GM23338 (cell line): ENCODE measurements at regions not wholly inside any gene's neighbourhood (a gene's known extent, or its start where the extent isn't known, plus 50 kb on each side); places are given as distances from the start of the nearest gene placed in this dataset.

Experiments used
- ATAC-seq: fragments of 200-7000 bp; cut with Tn5 transposase; 3 replicates; pipeline ENCODE4 v1.9.1; 2020
- DNase-seq: peaks from one replicate; pipeline ENCODE4 v3.0.0-alpha.2; 2015; ENCODE audit warnings: low spot score
- H2AFZ ChIP-seq: fragments of 200-600 bp; sonication (generic); 2 replicates; pipeline ENCODE4 v1.8.0; 2016; ENCODE audit warnings: antibody characterized with exemption, mild to moderate bottlenecking, moderate library complexity
- H3F3A ChIP-seq: fragments of 200-600 bp; sonication (generic); replicated peaks from 2 replicates; pipeline ENCODE4 v1.8.0; 2017; ENCODE audit warnings: antibody characterized with exemption, mixed run types, low read depth
- H3K27ac ChIP-seq: fragments of 200-600 bp; sonication (generic); 2 replicates; pipeline ENCODE4 v1.6.1; 2016; ENCODE audit warnings: low read depth
- H3K27me3 ChIP-seq: fragments of 200-600 bp; sonication (generic); 2 replicates; pipeline ENCODE4 v1.8.0; 2016; ENCODE audit warnings: mild to moderate bottlenecking, mixed run types, moderate library complexity; ENCODE audit not compliant: insufficient read depth
- H3K36me3 ChIP-seq: fragments of 200-600 bp; sonication (generic); 2 replicates; pipeline ENCODE4 v1.8.0; 2016; ENCODE audit warnings: mild to moderate bottlenecking; ENCODE audit not compliant: insufficient read depth
- H3K4me1 ChIP-seq: fragments of 200-600 bp; sonication (generic); 2 replicates; pipeline ENCODE4 v1.8.0; 2016; ENCODE audit warnings: mild to moderate bottlenecking, moderate library complexity; ENCODE audit not compliant: insufficient read depth
- H3K4me2 ChIP-seq: fragments of 200-600 bp; sonication (generic); 2 replicates; pipeline ENCODE4 v1.7.1; 2017; ENCODE audit warnings: mixed run types
- H3K4me3 ChIP-seq: fragments of 200-600 bp; sonication (generic); 2 replicates; pipeline ENCODE4 v1.6.1; 2016; ENCODE audit warnings: mixed run types
- H3K79me2 ChIP-seq: fragments of 200-600 bp; sonication (generic); replicated peaks from 2 replicates; pipeline ENCODE4 v1.8.0; 2017; ENCODE audit warnings: mild to moderate bottlenecking; ENCODE audit not compliant: insufficient read depth
- H3K9me2 ChIP-seq: fragments of 200-600 bp; sonication (generic); 2 replicates; pipeline ENCODE4 v1.8.0; 2017; ENCODE audit not compliant: insufficient read depth
- H4K20me1 ChIP-seq: fragments of 200-600 bp; sonication (generic); replicated peaks from 2 replicates; pipeline ENCODE4 v1.8.0; 2017; ENCODE audit warnings: mild to moderate bottlenecking; ENCODE audit not compliant: insufficient read depth
- H3K27ac Mint-ChIP-seq: 2 replicates; pipeline ENCODE4 v1.8.0; 2020; ENCODE audit warnings: inconsistent platforms, mild to moderate bottlenecking, moderate library complexity, mixed read lengths
- H3K27me3 Mint-ChIP-seq: 3 replicates; pipeline ENCODE4 v1.8.0; 2022; ENCODE audit warnings: low read depth, mild to moderate bottlenecking, moderate library complexity, mixed read lengths, inconsistent platforms; ENCODE audit not compliant: insufficient read depth, poor library complexity
- H3K36me3 Mint-ChIP-seq: 3 replicates; pipeline ENCODE4 v1.8.0; 2021; ENCODE audit warnings: low read depth, mild to moderate bottlenecking, inconsistent platforms, moderate library complexity, mixed read lengths
- H3K4me1 Mint-ChIP-seq: 3 replicates; pipeline ENCODE4 v1.8.0; 2020; ENCODE audit warnings: mild to moderate bottlenecking, inconsistent platforms, mixed read lengths
- H3K4me3 Mint-ChIP-seq: 3 replicates; pipeline ENCODE4 v1.8.0; 2021; ENCODE audit warnings: moderate library complexity, mild to moderate bottlenecking, inconsistent platforms, mixed read lengths
- H3K9me3 Mint-ChIP-seq: 3 replicates; pipeline ENCODE4 v1.8.0; 2020; ENCODE audit warnings: moderate library complexity, mild to moderate bottlenecking, inconsistent platforms, mixed read lengths
- CREB1 ChIP-seq: fragments of 250-450 bp; sonication (Bioruptor Pico); IDR thresholded peaks from 2 replicates; pipeline ENCODE4 v1.5.0; 2020; ENCODE audit warnings: low read depth, mild to moderate bottlenecking, moderate library complexity
- CTCF ChIP-seq, 2 experiments: fragments of 200-600 bp in 1 of 2; sonication (generic) in 1 of 2; conservative IDR thresholded peaks; 2 replicates each; pipeline versions ENCODE4 v1.5.1 to v1.6.1; 2016 to 2017; ENCODE audit warnings: antibody characterized with exemption in 2 of 2, low read depth in 2 of 2, mild to moderate bottlenecking in 2 of 2, moderate library complexity in 1 of 2
- EZH2 ChIP-seq: fragments of 200-600 bp; sonication (generic); IDR thresholded peaks from one replicate; pipeline ENCODE4 v1.8.0; 2017; ENCODE audit warnings: antibody characterized with exemption, mild to moderate bottlenecking, low read depth; ENCODE audit not compliant: unreplicated experiment
- EZH2phosphoT487 ChIP-seq: fragments of 200-600 bp; sonication (generic); IDR thresholded peaks from one replicate; pipeline ENCODE4 v1.8.1; 2018; ENCODE audit warnings: antibody characterized with exemption; ENCODE audit not compliant: unreplicated experiment
- JUNB ChIP-seq: IDR thresholded peaks from one replicate; pipeline ENCODE4 v1.6.1; 2016; ENCODE audit warnings: antibody characterized with exemption; ENCODE audit not compliant: unreplicated experiment
- NANOG ChIP-seq: IDR thresholded peaks from 2 replicates; pipeline ENCODE4 v1.6.1; 2016; ENCODE audit warnings: antibody characterized with exemption, borderline replicate concordance
- POLR2AphosphoS5 ChIP-seq: IDR thresholded peaks from 2 replicates; pipeline ENCODE4 v1.6.1; 2016; ENCODE audit warnings: antibody characterized with exemption, low read depth
- REST ChIP-seq: IDR thresholded peaks from one replicate; pipeline ENCODE4 v1.6.1; 2018; ENCODE audit warnings: antibody characterized with exemption; ENCODE audit not compliant: unreplicated experiment
- STAT1 ChIP-seq: IDR thresholded peaks from one replicate; pipeline ENCODE4 v1.6.1; 2016; ENCODE audit warnings: antibody characterized with exemption; ENCODE audit not compliant: unreplicated experiment
- ZNF114 ChIP-seq: fragments of 250-450 bp; sonication (Bioruptor Pico); IDR thresholded peaks from 2 replicates; pipeline ENCODE4 v1.5.0; 2020; ENCODE audit warnings: mild to moderate bottlenecking, moderate library complexity
- ZNF331 ChIP-seq: fragments of 250-450 bp; sonication (Bioruptor Pico); IDR thresholded peaks from 2 replicates; pipeline ENCODE4 v1.5.0; 2020; ENCODE audit warnings: low read depth, mild to moderate bottlenecking, moderate library complexity
- ZNF462 ChIP-seq: fragments of 250-450 bp; sonication (Bioruptor Pico); IDR thresholded peaks from 2 replicates; pipeline ENCODE4 v1.5.0; 2020; ENCODE audit warnings: mild to moderate bottlenecking, moderate library complexity
- TF ChIP-seq, protein P1 (sequence below): IDR thresholded peaks from 2 replicates; pipeline ENCODE4 v1.6.1; 2016; ENCODE audit warnings: antibody characterized with exemption

- Histone ChIP-seq H4K20me1 (no peaks in the 10 kb centered on the region), H3K9me2 (peaks cover 9% of the 10 kb centered on the region), H3K36me3 (no peaks in the 10 kb centered on the region), H2AFZ (no peak overlapping the region), H3K4me1 (no peaks in the 10 kb centered on the region), H3K4me2 (no peak overlapping the region), H3K27me3 (no peaks in the 10 kb centered on the region), H3K4me3 (no peak overlapping the region), H3F3A (no peaks in the 10 kb centered on the region), H3K79me2 (no peaks in the 10 kb centered on the region), H3K27ac (no peak overlapping the region)
- H3K27me3 Mint-ChIP-seq: no peaks in the 10 kb centered on the region
- H3K27ac Mint-ChIP-seq: no peak overlapping the region
- H3K4me1 Mint-ChIP-seq: no peaks in the 10 kb centered on the region; the same call in 2 of the 3 replicates
- H3K9me3 Mint-ChIP-seq: no peaks in the 10 kb centered on the region
- no peak for TF ChIP-seq REST
- no peak for TF ChIP-seq EZH2phosphoT487
- no peak for TF ChIP-seq ZNF331
- no peak for TF ChIP-seq ZNF462 (CRISPR knock-in tag)
- TF ChIP-seq NANOG: no peak
- no peak for TF ChIP-seq STAT1
- TF ChIP-seq POLR2AphosphoS5: no peak
- TF ChIP-seq ZNF114 (CRISPR knock-in tag): no peak
- TF ChIP-seq CREB1 (CRISPR knock-in tag): no peak
- TF ChIP-seq EZH2: no peak
- TF ChIP-seq CTCF (conservative IDR thresholded peaks at IDR 0.05; ENCODE audit: low read depth in 2 of 2): no peak
- TF ChIP-seq, protein P1, sequence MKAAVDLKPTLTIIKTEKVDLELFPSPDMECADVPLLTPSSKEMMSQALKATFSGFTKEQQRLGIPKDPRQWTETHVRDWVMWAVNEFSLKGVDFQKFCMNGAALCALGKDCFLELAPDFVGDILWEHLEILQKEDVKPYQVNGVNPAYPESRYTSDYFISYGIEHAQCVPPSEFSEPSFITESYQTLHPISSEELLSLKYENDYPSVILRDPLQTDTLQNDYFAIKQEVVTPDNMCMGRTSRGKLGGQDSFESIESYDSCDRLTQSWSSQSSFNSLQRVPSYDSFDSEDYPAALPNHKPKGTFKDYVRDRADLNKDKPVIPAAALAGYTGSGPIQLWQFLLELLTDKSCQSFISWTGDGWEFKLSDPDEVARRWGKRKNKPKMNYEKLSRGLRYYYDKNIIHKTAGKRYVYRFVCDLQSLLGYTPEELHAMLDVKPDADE: no peak
- no peak for TF ChIP-seq JUNB
- no peak for DNase-seq
- H3K4me3 Mint-ChIP-seq: no peak overlapping the region
- no peak for ATAC-seq
- no peaks in the 10 kb centered on the region for H3K36me3 Mint-ChIP-seq
Measured at GRCh38 chr13:72217142-72217541, 350.1 kb upstream of the DACH1 start.
